Left ventricle myocardium inferior (tissue), 1 donor: ENCODE measurements at regions not wholly inside any gene's neighbourhood (a gene's known extent, or its start where the extent isn't known, plus 50 kb on each side); places are given as distances from the start of the nearest gene placed in this dataset.

Experiments used
- DNase-seq: peaks from one replicate; pipeline ENCODE4 v3.0.0-alpha.2; 2020
- H3K27ac ChIP-seq: fragments of 200-600 bp; replicated peaks from 2 replicates; pipeline ENCODE4 v1.8.0; 2021
- H3K27me3 ChIP-seq: fragments of 200-600 bp; 2 replicates; pipeline ENCODE4 v1.8.0; 2021; ENCODE audit warnings: low read depth
- H3K36me3 ChIP-seq: fragments of 200-600 bp; 2 replicates; pipeline ENCODE4 v1.8.0; 2021
- H3K4me1 ChIP-seq: fragments of 200-600 bp; 2 replicates; pipeline ENCODE4 v1.8.0; 2021
- H3K4me3 ChIP-seq: fragments of 200-600 bp; 2 replicates; pipeline ENCODE4 v1.8.0; 2021; ENCODE audit warnings: mild to moderate bottlenecking, moderate library complexity
- H3K9me3 ChIP-seq: fragments of 200-600 bp; replicated peaks from 2 replicates; pipeline ENCODE4 v1.8.0; 2021
- CTCF ChIP-seq: fragments of 200-600 bp; IDR thresholded peaks from 2 replicates; pipeline ENCODE4 v1.8.0; 2021; ENCODE audit warnings: antibody characterized with exemption, mild to moderate bottlenecking, borderline replicate concordance
- intact Hi-C: fragments of 100-400 bp; cut with micrococcal nuclease; formaldehyde crosslinking; loops from one replicate; pipeline ENCODE4 v1.11.0; 2022
- donor health status: DM: no; HTN: yes; CAD: no; lungs with severe emphysema.

- TF ChIP-seq CTCF, result no peak
- Histone ChIP-seq H3K27me3 (peaks cover 2% of the 10 kb centered on the region), H3K36me3 (no peaks in the 10 kb centered on the region), H3K9me3 (no peaks in the 10 kb centered on the region), H3K4me1 (no peaks in the 10 kb centered on the region), H3K27ac (no peak overlapping the region), H3K4me3 (no peak overlapping the region)
- DNase-seq, result no peak
- intact Hi-C loops, result no loop called here
These were observed 178.8 kb upstream of the ANKRD30A start for GRCh38 chr10:36946598-36946997.

- no peak for DNase-seq
- no peak for TF ChIP-seq CTCF
- Histone ChIP-seq H3K27ac (no peak overlapping the region), H3K36me3 (no peaks in the 10 kb centered on the region), H3K4me3 (no peak overlapping the region), H3K27me3 (peaks cover 14% of the 10 kb centered on the region), H3K9me3 (no peaks in the 10 kb centered on the region), H3K4me1 (no peaks in the 10 kb centered on the region)
- intact Hi-C loops, result no loop called here
These were observed 181.9 kb upstream of the ANKRD30A start for GRCh38 chr10:36943544-36943943.

- TF ChIP-seq CTCF, result no peak
- no peaks in the 10 kb centered on the region for H3K4me1 ChIP-seq
- no peaks in the 10 kb centered on the region for H3K36me3 ChIP-seq
- H3K9me3 ChIP-seq, result no peaks in the 10 kb centered on the region
- H3K27me3 ChIP-seq, result peaks cover 14% of the 10 kb centered on the region
- no peak for DNase-seq
- H3K4me3 ChIP-seq, result no peak overlapping the region
- intact Hi-C loops, result no loop called here
- H3K27ac ChIP-seq, result no peak overlapping the region
These were observed 182.8 kb upstream of the ANKRD30A start for GRCh38 chr10:36942616-36943015.

- H3K4me3 ChIP-seq, result no peak overlapping the region
- DNase-seq, result no peak
- H3K27me3 ChIP-seq, result peaks cover 4% of the 10 kb centered on the region
- H3K9me3 ChIP-seq, result no peaks in the 10 kb centered on the region
- intact Hi-C loops, result no loop called here
- no peak for TF ChIP-seq CTCF
- no peaks in the 10 kb centered on the region for H3K4me1 ChIP-seq
- no peaks in the 10 kb centered on the region for H3K36me3 ChIP-seq
- no peak overlapping the region for H3K27ac ChIP-seq
These were observed 222.4 kb upstream of the ANKRD30A start for GRCh38 chr10:36903040-36903439.

GRCh38 chr10:36899652-36900051 is 225.7 kb upstream of the ANKRD30A start:
- DNase-seq, result no peak
- no peak for TF ChIP-seq CTCF
- Histone ChIP-seq H3K27ac (no peak overlapping the region), H3K4me3 (no peak overlapping the region), H3K9me3 (no peaks in the 10 kb centered on the region), H3K36me3 (no peaks in the 10 kb centered on the region), H3K4me1 (no peaks in the 10 kb centered on the region), H3K27me3 (peaks cover 4% of the 10 kb centered on the region)
- intact Hi-C loops, result no loop called here
